GM18498 (cell line): ENCODE measurements at regions not wholly inside any gene's neighbourhood (a gene's known extent, or its start where the extent isn't known, plus 50 kb on each side); places are given as distances from the start of the nearest gene placed in this dataset.
"Not testable (repeated sequence)": the region's sequence is repeated elsewhere in the genome, so short reads cannot be mapped to it uniquely, and the experiment has no call there.

ENCODE experiments used
- ATAC-seq: cut with Tn5 transposase; IDR thresholded peaks from one replicate; pipeline ENCODE4 v1.9.1; 2021; ENCODE audit warnings: mild to moderate bottlenecking, moderate library complexity; ENCODE audit not compliant: unreplicated experiment

GRCh38 chr7:96770758-96771157, 61.1 kb upstream of the SEM1 start:
- no peak for ATAC-seq

DNA sequence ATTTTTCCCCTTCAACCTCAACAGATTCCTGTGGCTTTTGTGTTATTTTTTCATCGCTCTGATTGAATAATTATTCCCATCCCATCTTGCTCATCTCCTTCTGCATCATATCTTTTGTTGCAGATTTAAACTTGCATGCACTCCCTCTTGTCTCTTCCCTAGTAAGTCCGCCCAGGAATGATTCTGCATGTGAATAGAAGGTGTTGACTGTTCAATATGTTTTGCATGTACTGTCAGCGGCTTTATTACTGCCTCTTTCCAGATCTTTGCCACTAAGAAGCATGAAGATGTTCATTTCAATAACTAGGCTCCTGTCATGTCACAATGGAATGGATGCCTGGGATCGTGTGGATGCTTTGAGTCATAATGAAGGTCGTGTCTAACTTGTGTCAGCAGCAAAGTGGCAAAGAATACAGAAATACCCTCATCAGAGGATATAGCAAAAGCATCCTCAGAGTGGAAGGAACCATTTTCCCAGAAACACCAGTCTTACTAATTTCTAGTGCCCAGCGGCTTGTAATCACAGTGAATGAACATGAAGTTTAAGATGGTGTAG, 62.6 kb upstream of the SEM1 start:
- ATAC-seq: no peak

DNA sequence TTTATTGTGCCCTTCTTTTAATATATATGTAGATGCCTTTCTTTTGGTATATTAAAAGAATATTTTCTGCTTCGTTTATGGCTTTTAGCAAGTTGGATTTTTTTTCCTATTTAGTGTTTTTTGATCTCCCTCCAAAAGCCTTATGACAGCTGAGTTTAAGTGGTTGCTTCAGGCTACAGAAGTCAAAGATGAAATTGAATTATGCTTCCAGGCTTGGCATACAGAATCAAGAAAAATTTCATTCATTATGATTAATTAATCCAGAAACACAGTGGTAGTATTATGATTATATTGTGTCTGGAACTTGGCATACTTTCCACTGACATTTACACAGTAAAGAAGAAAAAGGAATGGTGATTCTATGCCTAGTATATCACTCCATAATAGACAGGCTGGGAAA, 63.8 kb upstream of the SEM1 start:
- no peak for ATAC-seq

- no peak for ATAC-seq
Observed at GRCh38 chr7:96774358-96774757, 64.7 kb upstream of the SEM1 start.

DNA sequence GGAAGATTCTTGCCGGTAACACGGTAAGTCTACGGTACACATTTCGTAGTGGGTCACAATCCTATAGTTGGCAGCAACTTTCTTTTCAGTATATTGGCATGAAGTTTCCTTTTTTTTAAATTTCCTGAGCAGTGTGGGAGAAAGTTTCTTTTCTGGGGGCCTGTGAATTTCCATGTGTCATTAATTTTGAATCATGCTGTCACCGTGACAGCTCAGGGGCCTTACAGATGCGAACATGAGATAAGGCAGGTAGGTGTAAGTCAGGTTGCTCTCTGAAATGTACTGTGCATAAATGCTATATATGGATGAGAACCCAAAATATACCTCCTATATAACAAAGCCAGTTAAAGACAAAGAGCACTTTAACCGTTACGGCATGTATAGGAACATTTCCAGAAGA, 65.4 kb upstream of the SEM1 start:
- no peak for ATAC-seq

- ATAC-seq: no peak
Observed at GRCh38 chr7:96778263-96778662, 68.6 kb upstream of the SEM1 start.

- no peak for ATAC-seq
Observed at GRCh38 chr7:96781919-96782318, 72.3 kb upstream of the SEM1 start.

GRCh38 chr7:96782686-96783298, 73.1 kb upstream of the SEM1 start:
- not testable (repeated sequence) for ATAC-seq

DNA sequence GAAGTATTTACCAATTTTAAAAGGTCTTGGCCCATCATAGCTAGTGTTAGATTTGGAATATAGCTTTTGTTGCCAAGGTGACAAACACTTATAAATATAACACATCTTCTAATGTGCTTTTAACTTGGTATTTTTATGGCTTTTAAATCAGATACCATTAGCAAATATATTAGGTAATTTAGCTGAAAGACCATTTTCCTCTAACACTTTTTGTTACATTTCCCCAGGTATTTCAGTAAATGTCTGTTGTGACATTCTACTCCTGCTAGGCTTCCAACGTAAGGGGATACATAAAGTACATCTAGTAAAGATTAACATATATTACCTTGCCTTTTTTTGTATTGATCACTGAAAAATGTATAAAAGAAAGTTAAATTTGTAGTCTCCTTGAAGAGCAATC, 75.0 kb upstream of the SEM1 start:
- no peak for ATAC-seq

- ATAC-seq: no peak
Observed at GRCh38 chr7:96786261-96786997, 76.8 kb upstream of the SEM1 start.

- no peak for ATAC-seq
Observed at GRCh38 chr7:96786998-96787395, 77.4 kb upstream of the SEM1 start.

- no peak for ATAC-seq
Observed at GRCh38 chr7:96789914-96790313, 80.3 kb upstream of the SEM1 start.

GRCh38 chr7:96792115-96792514, 82.5 kb upstream of the SEM1 start:
- ATAC-seq: no peak

GRCh38 chr7:96794063-96794462, 84.4 kb upstream of the SEM1 start:
- no peak for ATAC-seq

DNA sequence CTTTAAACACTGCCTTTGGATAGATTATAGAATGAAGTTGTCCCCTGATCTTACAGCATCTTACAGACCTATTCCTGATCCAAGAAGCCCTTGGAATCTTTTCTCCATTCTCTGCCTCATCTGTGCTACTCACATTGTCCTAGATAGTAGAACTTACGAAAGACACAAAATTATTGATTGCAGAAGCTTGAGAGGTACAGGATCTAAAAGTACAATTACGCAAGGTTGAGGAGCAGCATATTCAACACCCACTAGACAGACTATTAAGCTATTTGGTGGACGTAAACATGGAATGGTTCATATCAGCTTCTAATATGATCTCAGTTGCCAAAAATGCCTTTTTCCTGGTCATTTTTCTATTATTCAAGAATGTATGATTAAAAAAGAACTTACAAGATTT, 90.5 kb upstream of the SEM1 start:
- ATAC-seq: no peak

DNA sequence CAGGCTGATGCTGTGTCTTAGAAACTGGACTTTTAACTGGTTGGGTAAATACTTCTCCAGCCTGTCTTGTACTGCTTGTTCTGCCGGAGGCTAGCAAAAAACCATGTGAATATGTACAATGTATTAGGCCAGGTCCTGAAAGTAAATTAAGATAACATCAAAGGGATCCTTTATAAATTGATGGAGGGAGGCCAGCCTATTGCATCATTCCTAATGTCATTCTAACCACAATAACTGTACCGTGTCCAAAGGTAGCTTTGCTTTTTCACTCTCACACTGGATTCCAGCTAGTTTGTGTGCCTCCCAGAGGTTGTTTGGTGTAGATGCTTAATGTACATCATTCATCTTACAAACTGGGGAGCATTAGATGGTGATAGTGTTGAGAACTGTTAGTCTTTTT, 91.2 kb upstream of the SEM1 start:
- ATAC-seq: no peak

GRCh38 chr7:96819111-96819700, 109.6 kb upstream of the SEM1 start:
- ATAC-seq: no peak

DNA sequence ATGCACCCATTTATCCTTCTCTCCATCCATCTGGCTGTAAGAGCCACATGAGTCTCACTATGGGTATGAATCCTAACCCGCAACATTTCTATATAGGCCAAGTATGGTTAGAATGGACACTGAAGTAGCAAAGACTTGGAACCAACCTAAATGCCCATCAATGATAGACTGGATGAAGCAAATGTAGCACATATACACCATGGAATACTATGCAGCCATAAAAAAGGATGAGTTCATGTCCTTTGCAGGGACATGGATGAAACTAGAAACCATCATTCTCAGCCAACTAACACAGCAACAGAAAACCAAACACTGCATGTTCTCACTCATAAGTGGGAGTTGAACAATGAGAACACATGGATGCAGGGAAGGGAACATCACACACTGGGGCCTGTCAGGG, 111.5 kb upstream of the SEM1 start:
- ATAC-seq: not testable (repeated sequence)

GRCh38 chr7:96822824-96823223, 113.2 kb upstream of the SEM1 start:
- ATAC-seq: no peak

GRCh38 chr7:96823274-96823673, 113.6 kb upstream of the SEM1 start:
- ATAC-seq: no peak

- no peak for ATAC-seq
Observed at GRCh38 chr7:96824686-96825085, 115.0 kb upstream of the SEM1 start.

DNA sequence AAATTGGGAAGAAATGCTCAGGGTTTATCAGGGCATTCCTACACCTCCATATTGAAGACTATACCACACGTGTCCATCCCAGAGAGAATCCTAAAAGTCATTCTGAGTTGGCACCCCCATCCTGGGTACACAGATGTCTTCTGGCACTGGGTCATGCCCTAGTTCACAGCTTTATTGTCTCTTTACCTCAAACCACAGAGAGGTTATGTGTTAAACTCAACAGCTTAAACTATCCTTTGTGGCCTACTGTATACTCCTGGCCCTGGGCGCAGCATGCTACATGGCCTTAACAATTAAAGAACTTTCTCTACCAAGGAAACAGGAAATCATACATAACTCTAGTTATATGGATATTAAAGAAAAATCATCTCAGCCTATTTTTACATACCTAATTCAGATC, 115.6 kb upstream of the SEM1 start:
- no peak for ATAC-seq
